Mucosa of descending colon (tissue), 3 donors: ENCODE measurements at regions not wholly inside any gene's neighbourhood (a gene's known extent, or its start where the extent isn't known, plus 50 kb on each side); places are given as distances from the start of the nearest gene placed in this dataset.

Experiments
- ATAC-seq: fragments of 200-7000 bp; cut with Tn5 transposase; one replicate; pipeline ENCODE4 v1.9.1; 2020; ENCODE audit warnings: mild to moderate bottlenecking, moderate library complexity
- DNase-seq, 3 donors: peaks; one replicate each; pipeline ENCODE4 v3.0.0-alpha.2; 2020
- H3K36me3 ChIP-seq: fragments of 200-600 bp; one replicate; pipeline ENCODE4 v1.8.0; 2021; ENCODE audit warnings: low read depth, mild to moderate bottlenecking
- H3K4me1 ChIP-seq: fragments of 200-600 bp; one replicate; pipeline ENCODE4 v1.8.0; 2021; ENCODE audit warnings: low read depth, mild to moderate bottlenecking
- H3K4me3 ChIP-seq: fragments of 200-600 bp; one replicate; pipeline ENCODE4 v1.8.0; 2021; ENCODE audit warnings: mild to moderate bottlenecking
- H3K9me3 ChIP-seq: fragments of 200-600 bp; one replicate; pipeline ENCODE4 v1.8.0; 2021; ENCODE audit warnings: mild to moderate bottlenecking
- intact Hi-C, 2 donors: fragments of 100-400 bp; cut with DNase I in 1 of 2; cut with micrococcal nuclease in 1 of 2; formaldehyde crosslinking; loops; one replicate each; pipeline versions ENCODE4 v1.11.0 to v1.11.1; 2022; cut with DNase I, micrococcal nuclease
- TF ChIP-seq, protein P1 (sequence below): fragments of 200-600 bp; IDR thresholded peaks from one replicate; pipeline ENCODE4 v1.8.0; 2022; ENCODE audit warnings: antibody characterized with exemption, mild to moderate bottlenecking
- donor health status: DM: no; HTN: no; CAD: no; lungs with moderate emphysema.
- donor health status: DM: no; HTN: no; CAD: no.
- donor health status: DM: no; HTN: yes; CAD: no.

GRCh38 chr10:78518224-78518623 lies 484.6 kb downstream of the RPS24 start:
- DNase-seq (no peak), ATAC-seq (no peak)
- intact Hi-C loops: no loop called here
- Histone ChIP-seq H3K36me3 (no peaks in the 10 kb centered on the region), H3K4me3 (no peak overlapping the region), H3K9me3 (no peaks in the 10 kb centered on the region), H3K4me1 (no peaks in the 10 kb centered on the region)
- TF ChIP-seq, protein P1, sequence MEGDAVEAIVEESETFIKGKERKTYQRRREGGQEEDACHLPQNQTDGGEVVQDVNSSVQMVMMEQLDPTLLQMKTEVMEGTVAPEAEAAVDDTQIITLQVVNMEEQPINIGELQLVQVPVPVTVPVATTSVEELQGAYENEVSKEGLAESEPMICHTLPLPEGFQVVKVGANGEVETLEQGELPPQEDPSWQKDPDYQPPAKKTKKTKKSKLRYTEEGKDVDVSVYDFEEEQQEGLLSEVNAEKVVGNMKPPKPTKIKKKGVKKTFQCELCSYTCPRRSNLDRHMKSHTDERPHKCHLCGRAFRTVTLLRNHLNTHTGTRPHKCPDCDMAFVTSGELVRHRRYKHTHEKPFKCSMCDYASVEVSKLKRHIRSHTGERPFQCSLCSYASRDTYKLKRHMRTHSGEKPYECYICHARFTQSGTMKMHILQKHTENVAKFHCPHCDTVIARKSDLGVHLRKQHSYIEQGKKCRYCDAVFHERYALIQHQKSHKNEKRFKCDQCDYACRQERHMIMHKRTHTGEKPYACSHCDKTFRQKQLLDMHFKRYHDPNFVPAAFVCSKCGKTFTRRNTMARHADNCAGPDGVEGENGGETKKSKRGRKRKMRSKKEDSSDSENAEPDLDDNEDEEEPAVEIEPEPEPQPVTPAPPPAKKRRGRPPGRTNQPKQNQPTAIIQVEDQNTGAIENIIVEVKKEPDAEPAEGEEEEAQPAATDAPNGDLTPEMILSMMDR: no peak

GRCh38 chr10:78520737-78521430 lies 487.2 kb downstream of the RPS24 start:
- intact Hi-C loops: no loop called here
- Histone ChIP-seq H3K4me1 (no peaks in the 10 kb centered on the region), H3K36me3 (no peaks in the 10 kb centered on the region), H3K9me3 (no peaks in the 10 kb centered on the region), H3K4me3 (no peak overlapping the region)
- ATAC-seq (peak; percentile 69), DNase-seq (no peak)
- TF ChIP-seq, protein P1: no peak

DNA sequence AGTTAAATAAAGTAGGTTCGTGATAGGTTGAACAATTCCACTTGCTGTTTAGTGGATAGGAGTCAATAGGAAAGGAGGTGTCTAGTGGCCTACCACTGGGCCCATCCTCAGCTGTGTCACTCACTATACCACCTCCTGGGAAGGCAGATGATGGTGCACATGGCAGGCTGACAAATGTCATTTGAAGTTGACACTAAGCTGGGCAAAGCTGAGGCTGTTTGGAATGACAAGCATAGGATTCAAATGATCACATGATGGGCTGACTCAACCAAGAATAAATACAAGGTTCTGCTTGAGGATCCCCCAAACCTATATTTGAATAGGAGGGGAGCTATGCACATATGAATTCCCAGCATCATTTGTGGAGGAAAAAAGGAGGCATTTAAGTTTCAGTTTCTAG lies 489.8 kb downstream of the RPS24 start:
- DNase-seq (no peak), ATAC-seq (no peak)
- intact Hi-C loops: no loop called here

DNA sequence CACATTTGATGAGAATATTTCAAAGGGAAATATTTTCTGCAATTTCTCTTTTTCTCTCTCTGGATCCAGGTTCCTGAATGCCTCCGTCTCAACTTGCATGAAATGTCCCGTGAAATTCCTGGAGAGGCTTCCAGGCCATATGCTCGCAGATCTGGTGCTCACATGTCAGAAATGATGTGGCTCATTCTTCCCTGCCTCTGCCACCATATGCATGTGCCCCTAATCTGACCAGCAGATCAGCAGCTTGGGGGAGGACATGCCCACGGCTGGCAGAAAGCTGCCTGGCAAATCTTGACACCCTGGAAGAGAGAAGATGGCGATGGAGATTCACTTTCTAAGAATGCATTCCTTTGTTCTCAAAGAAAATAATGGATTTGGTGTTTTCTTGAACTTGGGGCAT lies 490.7 kb downstream of the RPS24 start:
- Histone ChIP-seq H3K9me3 (no peaks in the 10 kb centered on the region), H3K4me1 (peaks cover 7% of the 10 kb centered on the region), H3K36me3 (no peaks in the 10 kb centered on the region), H3K4me3 (no peak overlapping the region)
- intact Hi-C loops: no loop called here
- TF ChIP-seq, protein P1: no peak
- no peak for DNase-seq
- no peak for ATAC-seq

More for the DNA sequence above, 489.8 kb downstream of the RPS24 start:
- TF ChIP-seq, protein P1: no peak
- no peaks in the 10 kb centered on the region for H3K9me3 ChIP-seq
- peaks cover under 1% of the 10 kb centered on the region for H3K4me1 ChIP-seq
- H3K36me3 ChIP-seq: no peaks in the 10 kb centered on the region
- H3K4me3 ChIP-seq: no peak overlapping the region

DNA sequence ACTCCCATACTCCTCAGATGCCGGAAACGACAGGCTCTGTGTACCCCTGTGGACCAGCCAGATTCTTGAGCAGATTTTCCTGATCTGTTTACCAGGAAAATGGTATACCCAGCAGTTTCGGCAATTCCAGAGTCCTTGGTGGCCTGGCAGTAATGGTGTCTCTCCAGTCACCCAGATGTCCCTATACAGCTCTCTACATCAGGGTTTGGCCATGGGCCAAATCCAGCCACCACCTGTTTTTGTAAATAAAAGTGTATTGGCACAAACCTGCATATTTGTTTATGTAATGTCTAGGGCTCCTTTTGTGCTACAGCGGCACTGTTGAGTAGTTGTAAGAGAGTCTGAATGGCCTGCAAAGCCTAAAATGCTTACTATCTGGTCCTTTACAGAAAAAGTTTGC lies 491.3 kb downstream of the RPS24 start:
- H3K4me1 ChIP-seq: peaks cover 7% of the 10 kb centered on the region
- peak; percentile 20 for ATAC-seq
- DNase-seq: peak in 1 of 3 donors; percentile 47
- no peaks in the 10 kb centered on the region for H3K36me3 ChIP-seq
- no peaks in the 10 kb centered on the region for H3K9me3 ChIP-seq
- no peak overlapping the region for H3K4me3 ChIP-seq
- TF ChIP-seq, protein P1: no peak
- intact Hi-C loops: no loop called here

DNA sequence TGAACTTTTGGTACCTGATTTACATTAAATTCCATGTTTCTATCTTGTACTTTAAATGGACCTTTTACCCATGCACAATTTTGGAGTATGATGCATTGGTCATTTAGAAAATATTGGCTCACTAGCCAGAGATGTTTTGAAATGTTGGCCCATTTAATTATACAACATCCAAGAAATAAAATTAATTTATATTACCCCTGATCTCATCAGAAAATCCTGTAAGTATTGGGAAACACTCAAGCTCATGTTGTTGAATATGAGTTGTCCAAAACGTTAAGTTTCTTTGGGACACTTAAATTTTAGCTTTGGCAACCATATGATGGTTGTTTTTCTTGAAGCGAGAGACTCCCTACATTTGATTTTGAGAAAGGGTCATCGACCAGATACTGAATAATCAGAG lies 492.7 kb downstream of the RPS24 start:
- no peak for DNase-seq
- H3K4me1 ChIP-seq: peaks cover 7% of the 10 kb centered on the region
- no peak for ATAC-seq
- H3K36me3 ChIP-seq: no peaks in the 10 kb centered on the region
- TF ChIP-seq, protein P1: no peak
- intact Hi-C loops: no loop called here
- no peaks in the 10 kb centered on the region for H3K9me3 ChIP-seq
- H3K4me3 ChIP-seq: no peak overlapping the region
